Activated T-cell treated with anti-CD3 and anti-CD28 coated beads, Interleukin-2, amount 50 U/mL, for 24 hours (primary cell): ENCODE measurements at regions not wholly inside any gene's neighbourhood (a gene's known extent, or its start where the extent isn't known, plus 50 kb on each side); places are given as distances from the start of the nearest gene placed in this dataset.
"Not testable (repeated sequence)": the region's sequence is repeated elsewhere in the genome, so short reads cannot be mapped to it uniquely, and the experiment has no call there.

Experiments used
- DNase-seq: peaks from one replicate; pipeline ENCODE4 v3.0.0-alpha.2; 2020
- H3K27ac Mint-ChIP-seq: 2 replicates; pipeline ENCODE4 v1.8.0; 2020; ENCODE audit warnings: mild to moderate bottlenecking, mixed read lengths
- H3K27me3 Mint-ChIP-seq: 2 replicates; pipeline ENCODE4 v1.8.0; 2020; ENCODE audit warnings: mixed read lengths
- H3K36me3 Mint-ChIP-seq: 2 replicates; pipeline ENCODE4 v1.8.0; 2020; ENCODE audit warnings: low read depth, mixed read lengths
- H3K4me1 Mint-ChIP-seq: 2 replicates; pipeline ENCODE4 v1.8.0; 2020; ENCODE audit warnings: low read depth, mixed read lengths
- H3K4me3 Mint-ChIP-seq: 2 replicates; pipeline ENCODE4 v1.8.0; 2020; ENCODE audit warnings: mild to moderate bottlenecking, moderate library complexity, mixed read lengths
- H3K9me3 Mint-ChIP-seq: 2 replicates; pipeline ENCODE4 v1.8.0; 2020; ENCODE audit warnings: mixed read lengths

GRCh38 chr15:45993508-45993907 lies 358.7 kb downstream of the SQOR start:
- peaks cover 9% of the 10 kb centered on the region for H3K9me3 Mint-ChIP-seq
- no peak overlapping the region for H3K4me3 Mint-ChIP-seq
- DNase-seq: no peak
- H3K4me1 Mint-ChIP-seq: no peaks in the 10 kb centered on the region
- no peak overlapping the region for H3K27ac Mint-ChIP-seq
- H3K36me3 Mint-ChIP-seq: no peaks in the 10 kb centered on the region
- no peaks in the 10 kb centered on the region for H3K27me3 Mint-ChIP-seq

- Mint-ChIP-seq H3K4me1 (no peaks in the 10 kb centered on the region), H3K27me3 (no peaks in the 10 kb centered on the region), H3K36me3 (no peaks in the 10 kb centered on the region), H3K9me3 (peaks cover 3% of the 10 kb centered on the region), H3K27ac (no peak overlapping the region), H3K4me3 (no peak overlapping the region)
- no peak for DNase-seq
Measured at GRCh38 chr15:45995800-45996199, 361.0 kb downstream of the SQOR start.

DNA sequence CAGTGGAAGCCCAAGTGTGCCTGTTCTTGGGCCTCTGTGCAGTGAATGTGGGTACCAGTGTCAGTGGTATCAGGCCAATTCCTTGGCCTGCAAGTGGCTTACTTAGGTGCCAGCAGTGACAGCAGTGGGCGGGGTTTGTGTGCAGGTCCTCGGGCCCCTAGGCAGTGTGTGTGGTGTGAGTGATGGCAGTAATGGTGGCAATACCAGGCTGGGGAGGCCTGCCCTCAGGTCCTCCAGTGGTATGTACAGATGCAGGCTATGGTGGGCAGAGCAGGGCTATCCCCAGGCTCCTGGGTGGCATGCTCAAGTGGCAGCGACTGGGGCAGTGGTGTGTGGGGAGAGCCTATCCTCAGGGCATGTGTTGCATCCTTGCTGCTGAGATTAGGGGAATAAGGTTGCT lies 379.7 kb downstream of the SQOR start:
- Mint-ChIP-seq H3K27ac (no peak overlapping the region), H3K27me3 (no peaks in the 10 kb centered on the region), H3K36me3 (no peaks in the 10 kb centered on the region), H3K9me3 (peaks cover 19% of the 10 kb centered on the region), H3K4me1 (no peaks in the 10 kb centered on the region), H3K4me3 (no peak overlapping the region)
- no peak for DNase-seq

DNA sequence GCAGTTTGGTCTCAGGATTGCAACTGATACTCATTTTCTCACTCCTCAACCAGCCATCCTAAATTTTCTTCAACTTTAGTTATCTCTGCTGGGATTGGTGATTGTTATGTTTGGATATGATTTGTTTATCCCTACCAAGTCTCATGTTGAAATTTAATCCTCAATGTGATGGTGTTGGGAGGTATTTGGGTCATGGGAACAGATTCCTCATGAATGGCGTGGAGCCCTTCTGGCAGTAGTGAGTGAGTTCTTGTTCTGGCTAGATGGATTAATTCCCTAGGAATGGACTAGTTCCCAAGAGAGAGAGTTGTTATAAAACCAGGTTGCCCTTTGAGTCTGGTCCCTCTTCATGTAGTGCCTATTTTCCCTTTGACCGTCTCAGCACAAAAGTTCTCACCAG lies 399.9 kb downstream of the SQOR start:
- no peaks in the 10 kb centered on the region for H3K36me3 Mint-ChIP-seq
- no peaks in the 10 kb centered on the region for H3K27me3 Mint-ChIP-seq
- H3K4me3 Mint-ChIP-seq: no peak overlapping the region
- H3K27ac Mint-ChIP-seq: no peak overlapping the region
- DNase-seq: no peak
- peaks cover 10% of the 10 kb centered on the region for H3K9me3 Mint-ChIP-seq
- H3K4me1 Mint-ChIP-seq: no peaks in the 10 kb centered on the region

GRCh38 chr15:46039703-46040102 lies 404.9 kb downstream of the SQOR start:
- Mint-ChIP-seq H3K4me1 (no peaks in the 10 kb centered on the region), H3K27ac (no peak overlapping the region), H3K27me3 (no peaks in the 10 kb centered on the region), H3K4me3 (no peak overlapping the region), H3K9me3 (peaks cover 2% of the 10 kb centered on the region), H3K36me3 (no peaks in the 10 kb centered on the region)
- no peak for DNase-seq

GRCh38 chr15:46041905-46042304 lies 407.1 kb downstream of the SQOR start:
- Mint-ChIP-seq H3K27ac (no peak overlapping the region), H3K4me1 (no peaks in the 10 kb centered on the region), H3K36me3 (no peaks in the 10 kb centered on the region), H3K27me3 (no peaks in the 10 kb centered on the region), H3K4me3 (no peak overlapping the region), H3K9me3 (peaks cover 4% of the 10 kb centered on the region)
- no peak for DNase-seq

DNA sequence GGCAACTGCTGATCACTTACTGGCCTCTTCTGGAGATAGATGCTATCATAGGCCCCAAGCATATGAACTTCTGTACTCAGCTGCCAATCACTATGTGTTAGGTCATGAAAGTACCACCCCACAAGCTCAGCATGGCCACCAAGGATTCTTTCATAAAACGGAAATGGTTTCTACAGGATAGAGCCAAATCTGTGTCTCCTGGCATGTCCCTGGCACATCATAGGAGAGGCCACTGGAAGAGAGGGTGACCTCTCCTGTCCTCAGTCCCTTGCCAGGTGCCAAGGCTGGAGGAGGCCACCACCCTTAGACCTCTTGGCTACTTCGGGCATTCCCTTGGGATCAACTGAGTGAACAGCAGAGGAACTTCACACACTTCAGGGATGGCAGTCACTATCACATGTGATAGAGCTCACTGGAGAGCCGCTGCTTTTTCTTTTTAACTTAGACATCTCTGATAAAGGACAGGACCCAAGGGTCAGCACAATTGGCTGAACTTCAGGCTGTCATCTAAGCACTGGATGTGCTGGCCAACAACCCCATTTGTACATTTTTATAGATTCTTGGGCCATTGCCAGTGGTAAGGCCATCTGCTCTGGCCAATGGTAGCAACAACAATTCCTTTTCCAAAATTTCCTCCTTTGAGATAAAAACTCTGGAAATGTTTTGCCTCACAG lies 425.2 kb downstream of the SQOR start:
- no peaks in the 10 kb centered on the region for H3K9me3 Mint-ChIP-seq
- H3K36me3 Mint-ChIP-seq: no peaks in the 10 kb centered on the region
- no peak overlapping the region for H3K27ac Mint-ChIP-seq
- DNase-seq: no peak
- no peaks in the 10 kb centered on the region for H3K27me3 Mint-ChIP-seq
- no peak overlapping the region for H3K4me3 Mint-ChIP-seq
- no peaks in the 10 kb centered on the region for H3K4me1 Mint-ChIP-seq

GRCh38 chr15:46061002-46061401 lies 426.2 kb downstream of the SQOR start:
- Mint-ChIP-seq H3K4me1 (no peaks in the 10 kb centered on the region), H3K27ac (no peak overlapping the region), H3K9me3 (no peaks in the 10 kb centered on the region), H3K36me3 (no peaks in the 10 kb centered on the region), H3K4me3 (no peak overlapping the region), H3K27me3 (no peaks in the 10 kb centered on the region)
- no peak for DNase-seq

GRCh38 chr15:46077220-46077619 lies 442.4 kb downstream of the SQOR start:
- H3K27ac Mint-ChIP-seq: no peak overlapping the region

DNA sequence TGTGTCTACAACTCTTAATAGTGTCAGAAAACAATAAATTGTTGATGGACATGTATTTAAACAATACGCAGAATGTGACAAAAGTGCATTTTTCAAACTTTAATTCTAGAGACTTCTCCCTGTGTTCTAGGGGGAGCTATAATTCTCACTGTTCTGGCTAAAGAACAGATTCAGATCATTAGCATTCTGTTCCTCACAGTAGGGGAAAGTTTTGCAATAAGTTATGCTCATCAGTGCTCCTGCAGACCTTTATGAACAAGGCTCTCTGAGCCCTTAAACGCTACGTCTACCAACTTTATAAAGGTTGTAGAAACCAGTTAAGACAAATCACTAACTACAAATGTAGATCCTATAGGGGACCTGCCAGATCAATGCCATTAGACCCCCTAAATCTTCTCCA lies 444.2 kb downstream of the SQOR start:
- no peaks in the 10 kb centered on the region for H3K36me3 Mint-ChIP-seq
- no peaks in the 10 kb centered on the region for H3K4me1 Mint-ChIP-seq
- DNase-seq: no peak
- no peak overlapping the region for H3K4me3 Mint-ChIP-seq
- no peak overlapping the region for H3K27ac Mint-ChIP-seq
- H3K9me3 Mint-ChIP-seq: no peaks in the 10 kb centered on the region
- no peaks in the 10 kb centered on the region for H3K27me3 Mint-ChIP-seq

More at GRCh38 chr15:46077220-46077619, 442.4 kb downstream of the SQOR start:
- Mint-ChIP-seq H3K9me3 (no peaks in the 10 kb centered on the region), H3K4me1 (no peaks in the 10 kb centered on the region), H3K27me3 (no peaks in the 10 kb centered on the region), H3K4me3 (no peak overlapping the region), H3K36me3 (no peaks in the 10 kb centered on the region)
- DNase-seq: no peak

DNA sequence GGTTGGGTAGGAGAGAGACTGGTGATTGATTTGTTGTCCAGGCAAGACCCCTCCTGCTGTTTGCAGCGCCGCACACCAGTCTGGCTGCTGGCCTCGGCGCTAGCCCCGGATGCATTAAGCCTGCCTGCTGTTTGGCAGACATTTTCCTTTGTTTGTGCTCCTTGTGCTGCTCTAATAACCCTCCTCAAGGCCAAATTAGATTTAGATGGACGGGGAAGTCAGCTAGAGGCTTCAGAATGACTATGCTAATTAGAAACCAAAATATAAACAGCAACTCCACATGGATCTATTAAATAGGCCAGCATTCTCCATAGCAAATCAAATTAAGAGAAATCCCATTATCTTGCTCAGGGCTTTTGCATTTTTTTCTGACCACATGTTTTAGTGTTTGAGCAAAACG lies 445.2 kb downstream of the SQOR start:
- Mint-ChIP-seq H3K36me3 (no peaks in the 10 kb centered on the region), H3K27me3 (no peaks in the 10 kb centered on the region), H3K27ac (no peak overlapping the region), H3K4me1 (no peaks in the 10 kb centered on the region), H3K4me3 (no peak overlapping the region), H3K9me3 (no peaks in the 10 kb centered on the region)
- DNase-seq: no peak

- H3K4me1 Mint-ChIP-seq: no peaks in the 10 kb centered on the region
- DNase-seq: no peak
- H3K27ac Mint-ChIP-seq: no peak overlapping the region
- H3K27me3 Mint-ChIP-seq: no peaks in the 10 kb centered on the region
- H3K4me3 Mint-ChIP-seq: no peak overlapping the region
- H3K9me3 Mint-ChIP-seq: peaks cover 1% of the 10 kb centered on the region
- no peaks in the 10 kb centered on the region for H3K36me3 Mint-ChIP-seq
Measured at GRCh38 chr15:46088486-46089445, 453.9 kb downstream of the SQOR start.

DNA sequence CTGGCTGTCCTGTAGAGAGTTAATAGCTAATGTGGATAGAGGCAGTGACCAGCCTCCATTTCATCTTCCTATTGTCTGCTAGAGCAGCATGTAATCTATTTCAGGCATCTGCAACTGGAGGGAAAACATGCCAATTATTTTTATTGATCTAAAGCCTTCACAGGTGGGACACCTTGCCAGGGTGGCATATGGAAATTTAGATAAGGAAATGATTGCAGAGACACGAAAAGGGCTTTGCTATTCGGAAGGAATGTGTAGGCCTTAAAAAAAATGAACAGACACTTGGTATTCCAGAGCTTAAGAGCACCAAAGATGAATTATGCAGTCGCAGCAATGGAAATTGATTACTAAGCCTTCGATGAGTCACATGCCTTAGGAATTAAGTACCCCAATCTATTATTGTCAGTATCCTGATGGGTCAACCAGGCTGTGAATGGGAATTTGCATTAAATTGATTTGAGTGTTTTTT lies 454.7 kb downstream of the SQOR start:
- H3K9me3 Mint-ChIP-seq: peaks cover 1% of the 10 kb centered on the region
- DNase-seq: no peak
- no peaks in the 10 kb centered on the region for H3K27me3 Mint-ChIP-seq
- H3K36me3 Mint-ChIP-seq: no peaks in the 10 kb centered on the region
- no peak overlapping the region for H3K27ac Mint-ChIP-seq
- H3K4me1 Mint-ChIP-seq: no peaks in the 10 kb centered on the region
- no peak overlapping the region for H3K4me3 Mint-ChIP-seq

- Mint-ChIP-seq H3K9me3 (peaks cover 1% of the 10 kb centered on the region), H3K4me1 (no peaks in the 10 kb centered on the region), H3K27me3 (no peaks in the 10 kb centered on the region), H3K4me3 (no peak overlapping the region), H3K27ac (no peak overlapping the region), H3K36me3 (no peaks in the 10 kb centered on the region)
- no peak for DNase-seq
Measured at GRCh38 chr15:46091860-46092450, 457.1 kb downstream of the SQOR start.

DNA sequence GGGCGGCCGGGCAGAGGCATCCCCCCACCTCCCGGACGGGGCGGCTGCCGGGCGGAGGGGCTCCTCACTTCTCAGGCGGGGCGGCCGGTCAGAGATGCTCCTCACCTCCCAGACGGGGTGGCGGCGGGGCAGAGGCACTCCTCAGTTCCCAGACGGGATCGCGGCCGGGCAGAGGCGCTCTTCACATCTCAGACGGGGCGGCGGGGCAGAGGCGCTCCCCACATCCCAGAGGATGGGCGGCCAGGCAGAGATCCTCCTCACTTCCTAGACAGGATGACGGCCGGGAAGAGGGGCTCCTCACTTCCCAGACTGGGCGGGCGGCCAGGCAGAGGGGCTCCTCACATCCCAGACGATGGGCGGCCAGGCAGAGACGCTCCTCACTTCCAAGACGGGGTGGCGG lies 463.2 kb downstream of the SQOR start:
- not testable (repeated sequence) for H3K36me3 Mint-ChIP-seq, H3K4me3 Mint-ChIP-seq, H3K4me1 Mint-ChIP-seq, DNase-seq, H3K27me3 Mint-ChIP-seq, H3K9me3 Mint-ChIP-seq, H3K27ac Mint-ChIP-seq
